Lower leg skin (tissue), 3 donors: ENCODE measurements at regions not wholly inside any gene's neighbourhood (a gene's known extent, or its start where the extent isn't known, plus 50 kb on each side); places are given as distances from the start of the nearest gene placed in this dataset.

Source experiments
- CTCF ChIP-seq, 3 donors: fragments of 450-650 bp; IDR thresholded peaks; one replicate each; pipeline ENCODE4 v1.5.1; 2016; ENCODE audit warnings: antibody characterized with exemption in 3 of 3, mild to moderate bottlenecking in 3 of 3, moderate library complexity in 2 of 3
- POLR2A ChIP-seq, 2 donors: fragments of 450-650 bp; IDR thresholded peaks; one replicate each; pipeline ENCODE4 v1.6.1; 2016 to 2017; ENCODE audit warnings: antibody characterized with exemption in 2 of 2, mild to moderate bottlenecking in 1 of 2, moderate library complexity in 1 of 2

GRCh38 chr4:111282035-111282434 is 659.2 kb upstream of the PITX2 start:
- TF ChIP-seq CTCF (IDR thresholded peaks at IDR 0.05) (no peak), POLR2A (IDR thresholded peaks at IDR 0.05) (no peak)
